ENCODE measurements at regions not wholly inside any gene's neighbourhood (a gene's known extent, or its start where the extent isn't known, plus 50 kb on each side); places are given as distances from the start of the nearest gene placed in this dataset.

DNA sequence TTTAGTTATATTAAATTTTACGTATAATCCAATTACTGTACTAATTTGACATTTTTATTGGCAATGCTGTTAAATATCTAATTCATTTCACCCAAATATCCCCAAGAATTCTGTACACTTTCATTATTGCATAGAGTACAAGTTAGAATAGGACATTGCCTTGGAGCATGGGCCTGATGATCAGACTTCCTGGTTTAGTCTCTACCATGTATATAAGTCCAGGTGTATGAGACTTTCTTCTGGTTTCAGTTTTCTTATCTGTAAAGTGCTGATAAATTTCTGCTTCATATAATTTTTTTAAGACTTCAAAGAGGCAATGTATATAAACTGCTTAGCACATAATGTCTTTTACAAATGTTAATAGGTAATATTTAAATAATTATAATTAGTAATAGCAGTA is 179.4 kb downstream of the KLF12 start:
- Histone ChIP-seq H3K9me3 (ENCODE audit: low read depth) (no peaks in the 10 kb centered on the region), H3K4me3 (no peak overlapping the region), H3K27ac (no peak overlapping the region), H3K27me3 (no peaks in the 10 kb centered on the region), H3K4me1 (ENCODE audit: low read depth) (no peaks in the 10 kb centered on the region), H3K36me3 (no peaks in the 10 kb centered on the region)
- TF ChIP-seq, protein P1, sequence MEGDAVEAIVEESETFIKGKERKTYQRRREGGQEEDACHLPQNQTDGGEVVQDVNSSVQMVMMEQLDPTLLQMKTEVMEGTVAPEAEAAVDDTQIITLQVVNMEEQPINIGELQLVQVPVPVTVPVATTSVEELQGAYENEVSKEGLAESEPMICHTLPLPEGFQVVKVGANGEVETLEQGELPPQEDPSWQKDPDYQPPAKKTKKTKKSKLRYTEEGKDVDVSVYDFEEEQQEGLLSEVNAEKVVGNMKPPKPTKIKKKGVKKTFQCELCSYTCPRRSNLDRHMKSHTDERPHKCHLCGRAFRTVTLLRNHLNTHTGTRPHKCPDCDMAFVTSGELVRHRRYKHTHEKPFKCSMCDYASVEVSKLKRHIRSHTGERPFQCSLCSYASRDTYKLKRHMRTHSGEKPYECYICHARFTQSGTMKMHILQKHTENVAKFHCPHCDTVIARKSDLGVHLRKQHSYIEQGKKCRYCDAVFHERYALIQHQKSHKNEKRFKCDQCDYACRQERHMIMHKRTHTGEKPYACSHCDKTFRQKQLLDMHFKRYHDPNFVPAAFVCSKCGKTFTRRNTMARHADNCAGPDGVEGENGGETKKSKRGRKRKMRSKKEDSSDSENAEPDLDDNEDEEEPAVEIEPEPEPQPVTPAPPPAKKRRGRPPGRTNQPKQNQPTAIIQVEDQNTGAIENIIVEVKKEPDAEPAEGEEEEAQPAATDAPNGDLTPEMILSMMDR (IDR thresholded peaks at IDR 0.05; ENCODE audit: low read depth, low read length): no peak
- no peak for DNase-seq (ENCODE audit: low read depth in 1 of 2, low spot score in 1 of 2)

DNA sequence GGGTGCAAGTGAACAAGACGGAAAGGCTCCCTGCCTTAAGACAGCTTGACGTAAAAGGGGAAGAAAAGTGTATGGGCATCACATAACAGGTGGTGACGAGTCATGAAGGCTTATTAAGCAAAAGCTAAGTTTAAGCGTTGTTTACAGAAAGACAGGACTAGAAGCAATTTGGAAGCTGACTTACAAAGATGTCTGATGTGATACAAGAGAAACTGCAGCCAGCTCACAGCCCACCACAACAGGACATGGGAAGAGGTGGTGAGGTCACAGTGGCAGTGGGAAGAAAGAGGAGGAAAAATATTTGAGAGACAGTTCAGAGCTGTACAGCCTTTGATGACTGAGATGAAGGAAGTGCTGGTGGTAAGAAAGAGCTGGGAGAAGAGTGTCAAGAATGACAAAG is 181.6 kb downstream of the KLF12 start:
- Histone ChIP-seq H3K27ac (no peak overlapping the region), H3K4me3 (no peak overlapping the region), H3K27me3 (no peaks in the 10 kb centered on the region), H3K9me3 (ENCODE audit: low read depth) (no peaks in the 10 kb centered on the region), H3K4me1 (ENCODE audit: low read depth) (no peaks in the 10 kb centered on the region), H3K36me3 (no peaks in the 10 kb centered on the region)
- TF ChIP-seq, protein P1 (IDR thresholded peaks at IDR 0.05; ENCODE audit: low read depth, low read length): no peak
- no peak for DNase-seq (ENCODE audit: low read depth in 1 of 2, low spot score in 1 of 2)

DNA sequence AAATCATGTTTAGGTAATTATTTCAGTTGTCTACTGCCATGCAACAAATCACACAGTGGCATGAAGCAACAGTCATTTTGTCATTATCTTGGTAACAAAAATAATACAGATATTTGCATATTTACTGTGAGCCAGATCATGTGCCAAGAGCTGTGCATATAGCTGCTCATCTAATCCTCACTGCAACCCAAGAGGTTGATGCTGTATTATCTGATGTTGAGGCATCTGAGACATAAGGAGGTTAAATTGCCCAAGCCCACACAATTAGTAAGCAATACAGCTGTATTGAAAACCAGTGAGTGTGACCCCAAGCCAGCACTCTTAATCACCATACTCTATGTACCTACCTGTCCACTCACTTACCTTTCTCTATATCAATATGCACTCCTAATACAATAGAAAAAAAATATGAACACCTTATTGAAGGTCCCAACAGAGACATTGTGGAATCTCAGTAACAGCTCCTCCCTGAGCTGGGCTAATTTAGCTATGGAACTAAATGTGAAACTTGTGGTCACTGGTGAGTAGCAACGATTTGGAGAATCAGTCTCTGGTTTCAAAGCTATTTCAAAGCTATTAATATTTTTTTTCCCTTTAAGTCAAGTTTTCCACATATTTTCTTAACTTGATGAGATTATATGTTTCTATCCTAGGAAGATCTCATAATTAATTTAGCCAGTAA is 185.2 kb downstream of the KLF12 start:
- peaks cover 3% of the 10 kb centered on the region for H3K4me1 ChIP-seq (ENCODE audit: low read depth)
- no peaks in the 10 kb centered on the region for H3K9me3 ChIP-seq (ENCODE audit: low read depth)
- no peak overlapping the region for H3K27ac ChIP-seq
- TF ChIP-seq, protein P1 (IDR thresholded peaks at IDR 0.05; ENCODE audit: low read depth, low read length): no peak
- no peak for DNase-seq (ENCODE audit: low read depth in 1 of 2, low spot score in 1 of 2)
- no peaks in the 10 kb centered on the region for H3K36me3 ChIP-seq
- H3K4me3 ChIP-seq: no peak overlapping the region
- no peaks in the 10 kb centered on the region for H3K27me3 ChIP-seq

DNA sequence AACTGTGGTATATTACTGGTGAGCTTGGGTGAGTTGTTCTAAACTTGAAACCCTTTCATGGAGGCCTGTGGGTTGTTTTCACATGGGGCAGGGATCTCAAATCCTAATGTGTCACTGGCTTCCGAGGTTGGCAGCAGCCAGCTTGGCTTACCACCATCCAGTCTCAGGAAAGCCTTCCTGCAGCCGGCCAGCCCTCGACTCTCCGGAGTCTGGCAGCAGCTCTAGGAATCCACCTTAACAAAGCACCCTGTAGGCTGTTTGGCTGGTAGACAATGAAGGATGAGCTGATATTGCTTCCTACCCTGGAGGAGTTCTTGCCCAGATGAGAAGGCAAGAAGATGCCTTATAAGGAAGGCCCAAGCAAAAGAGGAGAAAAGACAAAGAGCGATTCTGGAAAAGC is 188.3 kb downstream of the KLF12 start:
- H3K9me3 ChIP-seq (ENCODE audit: low read depth): no peaks in the 10 kb centered on the region
- no peak overlapping the region for H3K4me3 ChIP-seq
- no peaks in the 10 kb centered on the region for H3K27me3 ChIP-seq
- H3K27ac ChIP-seq: no peak overlapping the region
- DNase-seq (ENCODE audit: low read depth in 1 of 2, low spot score in 1 of 2): peak in 1 of 2 donors; percentile 4
- TF ChIP-seq, protein P1 (IDR thresholded peaks at IDR 0.05; ENCODE audit: low read depth, low read length): no peak
- H3K36me3 ChIP-seq: no peaks in the 10 kb centered on the region
- H3K4me1 ChIP-seq (ENCODE audit: low read depth): peaks cover 8% of the 10 kb centered on the region

DNA sequence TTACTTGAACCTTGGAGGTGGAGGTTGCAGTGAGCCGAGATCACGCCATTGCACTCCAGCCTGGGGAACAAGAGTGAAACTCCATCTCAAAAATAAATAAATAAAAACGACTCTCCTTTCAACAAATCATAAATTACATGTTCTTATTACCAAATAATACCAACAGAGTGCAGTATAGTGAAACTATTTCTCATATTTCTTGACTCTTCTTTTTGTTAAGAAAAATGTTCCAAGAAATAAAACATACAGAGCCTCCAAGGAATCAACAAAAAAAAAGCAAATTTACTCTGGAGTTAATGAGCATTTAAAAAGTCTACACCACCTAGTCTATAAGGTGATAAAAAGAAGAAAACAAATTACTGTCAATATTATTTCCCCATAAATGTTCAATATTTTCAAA is 188.8 kb downstream of the KLF12 start:
- TF ChIP-seq, protein P1 (IDR thresholded peaks at IDR 0.05; ENCODE audit: low read depth, low read length): no peak
- no peak overlapping the region for H3K27ac ChIP-seq
- peak in 1 of 2 donors; percentile 27 for DNase-seq (ENCODE audit: low read depth in 1 of 2, low spot score in 1 of 2)
- no peaks in the 10 kb centered on the region for H3K9me3 ChIP-seq (ENCODE audit: low read depth)
- peaks cover 8% of the 10 kb centered on the region for H3K4me1 ChIP-seq (ENCODE audit: low read depth)
- no peak overlapping the region for H3K4me3 ChIP-seq
- no peaks in the 10 kb centered on the region for H3K36me3 ChIP-seq
- H3K27me3 ChIP-seq: no peaks in the 10 kb centered on the region

DNA sequence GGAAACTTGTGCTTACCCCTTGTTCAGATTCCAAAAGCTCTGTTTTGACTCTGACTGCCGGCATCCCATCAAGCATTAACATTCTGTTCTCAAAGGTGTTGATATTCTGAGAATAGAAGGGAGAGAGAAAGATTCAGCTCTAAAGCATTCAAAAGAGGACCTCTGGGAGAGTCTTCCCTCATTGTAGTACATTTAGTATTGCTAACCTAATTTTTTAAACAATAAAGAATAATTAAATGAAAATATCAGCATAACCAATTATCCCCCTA is 190.3 kb downstream of the KLF12 start:
- Histone ChIP-seq H3K36me3 (no peaks in the 10 kb centered on the region), H3K9me3 (ENCODE audit: low read depth) (no peaks in the 10 kb centered on the region), H3K27me3 (no peaks in the 10 kb centered on the region), H3K27ac (peak overlapping the region; percentile 56), H3K4me3 (no peak overlapping the region), H3K4me1 (ENCODE audit: low read depth) (peaks cover 8% of the 10 kb centered on the region)
- TF ChIP-seq, protein P1 (IDR thresholded peaks at IDR 0.05; ENCODE audit: low read depth, low read length): no peak
- peak in 1 of 2 donors; percentile 48 for DNase-seq (ENCODE audit: low read depth in 1 of 2, low spot score in 1 of 2)

All from cardiac muscle cell (in vitro differentiated cells and primary cell).